CD4-positive, alpha-beta T cell (primary cell): ENCODE measurements at regions not wholly inside any gene's neighbourhood (a gene's known extent, or its start where the extent isn't known, plus 50 kb on each side); places are given as distances from the start of the nearest gene placed in this dataset.
A peak's percentile ranks its signal among the peaks of the same experiment; 100 is the strongest.

Experiments
- ATAC-seq: fragments of 200-7000 bp; cut with Tn5 transposase; one replicate; pipeline ENCODE4 v1.10.0; 2022; ENCODE audit warnings: mild to moderate bottlenecking; ENCODE audit not compliant: poor library complexity
- CTCF ChIA-PET: fragments of 350-600 bp; sonication (Branson Sonifier 250); formaldehyde crosslinking; loops from one replicate; lab custom pipeline; 2021; ENCODE audit warnings: antibody characterized with exemption, inconsistent platforms; lab: Charles Lee
- POLR2A ChIA-PET: fragments of 350-600 bp; sonication (Branson Sonifier 250); formaldehyde crosslinking; loops from one replicate; lab custom pipeline; 2021; ENCODE audit warnings: antibody characterized with exemption, inconsistent platforms; lab: Charles Lee
- DNase-seq, 14 experiments: peaks; one replicate each; pipeline ENCODE4 v3.0.0-alpha.2; 2013 to 2020; ENCODE audit warnings: mixed read lengths in 2 of 14
- H3K27ac ChIP-seq, 2 donors: one replicate each; pipeline versions ENCODE4 v1.5.1 to v1.7.0; 2013; ENCODE audit warnings: low read length in 2 of 2, low read depth in 1 of 2, mild to moderate bottlenecking in 1 of 2
- H3K27me3 ChIP-seq, 2 experiments: 1 replicate in 1 of 2; 2 replicates in 1 of 2; pipeline versions ENCODE4 v1.6.1 to v1.7.0; 2013; ENCODE audit warnings: low read length in 2 of 2, control low read depth in 1 of 2, mild to moderate bottlenecking in 1 of 2, moderate library complexity in 1 of 2; ENCODE audit not compliant: insufficient read depth in 2 of 2, control insufficient read depth in 1 of 2
- H3K36me3 ChIP-seq: one replicate; pipeline ENCODE4 v1.6.1; 2013; ENCODE audit warnings: low read length, control low read depth; ENCODE audit not compliant: insufficient read depth
- H3K4me1 ChIP-seq: one replicate; pipeline ENCODE4 v1.6.1; 2013; ENCODE audit warnings: low read length, control low read depth; ENCODE audit not compliant: insufficient read depth
- H3K4me3 ChIP-seq: one replicate; pipeline ENCODE4 v1.5.1; 2013; ENCODE audit warnings: mild to moderate bottlenecking, low read length, moderate library complexity
- H3K9me3 ChIP-seq, 2 experiments: 1 replicate in 1 of 2; 2 replicates in 1 of 2; pipeline versions ENCODE4 v1.6.1 to v1.7.0; 2013; ENCODE audit warnings: low read length in 2 of 2, mild to moderate bottlenecking in 2 of 2, control low read depth in 1 of 2, moderate library complexity in 1 of 2; ENCODE audit not compliant: control insufficient read depth in 1 of 2, insufficient read depth in 1 of 2
- H3K27ac Mint-ChIP-seq: one replicate; pipeline ENCODE4 v1.8.0; 2020; ENCODE audit warnings: mixed read lengths
- H3K27me3 Mint-ChIP-seq: one replicate; pipeline ENCODE4 v1.8.0; 2021; ENCODE audit warnings: mixed read lengths
- H3K36me3 Mint-ChIP-seq: one replicate; pipeline ENCODE4 v1.8.0; 2021; ENCODE audit warnings: low read depth, mixed read lengths
- H3K4me1 Mint-ChIP-seq: one replicate; pipeline ENCODE4 v1.8.0; 2021; ENCODE audit warnings: low read depth, mixed read lengths
- H3K4me3 Mint-ChIP-seq: one replicate; pipeline ENCODE4 v1.8.0; 2020; ENCODE audit warnings: mild to moderate bottlenecking, mixed read lengths
- H3K9me3 Mint-ChIP-seq: one replicate; pipeline ENCODE4 v1.8.0; 2020; ENCODE audit warnings: mixed read lengths
- CTCF ChIP-seq: fragments of 200-600 bp; IDR thresholded peaks from one replicate; pipeline ENCODE4 v1.8.0; 2022; ENCODE audit warnings: antibody characterized with exemption, mild to moderate bottlenecking
- intact Hi-C, 2 experiments: fragments of 100-400 bp; cut with DNase I in 1 of 2; cut with micrococcal nuclease in 1 of 2; formaldehyde crosslinking; loops; one replicate each; pipeline versions ENCODE4 v1.15.1 to v1.9.0; 2023 to 2025; cut with DNase I, micrococcal nuclease

DNA sequence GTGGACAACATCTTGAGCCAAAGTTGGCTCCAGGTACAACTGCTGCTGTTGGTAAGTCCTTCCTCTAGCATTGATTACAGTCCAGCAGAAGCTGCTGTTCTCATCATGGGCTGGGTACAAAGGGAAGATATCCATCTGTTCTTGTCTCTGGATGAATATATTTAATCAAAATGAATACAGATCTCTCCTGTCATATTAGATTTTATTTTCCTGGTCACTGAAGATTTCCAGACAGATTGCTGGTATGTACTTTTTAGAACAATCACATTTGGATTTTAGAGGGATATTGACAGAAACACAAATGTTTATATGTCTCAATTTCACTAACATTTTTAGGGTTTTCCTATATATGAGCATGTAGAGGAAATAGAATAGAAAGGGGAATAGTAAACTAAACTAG lies 155.4 kb upstream of the FHL2 start:
- H3K36me3 ChIP-seq: no peaks in the 10 kb centered on the region
- POLR2A ChIA-PET: no interaction called here
- Mint-ChIP-seq H3K36me3 (no peaks in the 10 kb centered on the region), H3K4me1 (no peaks in the 10 kb centered on the region), H3K4me3 (no peak overlapping the region), H3K9me3 (no peaks in the 10 kb centered on the region), H3K27me3 (peaks cover 12% of the 10 kb centered on the region), H3K27ac (no peak overlapping the region)
- H3K27ac ChIP-seq: no peak overlapping the region
- no peak for ATAC-seq
- no peaks in the 10 kb centered on the region for H3K9me3 ChIP-seq
- CTCF ChIA-PET: no interaction called here
- H3K4me1 ChIP-seq: no peaks in the 10 kb centered on the region
- H3K27me3 ChIP-seq: peaks cover 5 to 12% of the 10 kb centered on the region in 2 experiments
- no peak for TF ChIP-seq CTCF
- DNase-seq: no peak
- intact Hi-C loops: no loop called here
- no peak overlapping the region for H3K4me3 ChIP-seq

- no peak for DNase-seq
- intact Hi-C loops: no loop called here
- Mint-ChIP-seq H3K36me3 (no peaks in the 10 kb centered on the region), H3K9me3 (no peaks in the 10 kb centered on the region), H3K27ac (no peak overlapping the region), H3K4me3 (no peak overlapping the region), H3K27me3 (peaks cover 12% of the 10 kb centered on the region), H3K4me1 (no peaks in the 10 kb centered on the region)
- POLR2A ChIA-PET: no interaction called here
- Histone ChIP-seq H3K9me3 (no peaks in the 10 kb centered on the region), H3K27me3 (peaks cover under 1 to 12% of the 10 kb centered on the region in 2 experiments), H3K4me1 (no peaks in the 10 kb centered on the region), H3K4me3 (no peak overlapping the region), H3K36me3 (no peaks in the 10 kb centered on the region), H3K27ac (no peak overlapping the region)
- TF ChIP-seq CTCF: no peak
- CTCF ChIA-PET: no interaction called here
- ATAC-seq: no peak
Measured at GRCh38 chr2:105553538-105554196, 154.8 kb upstream of the FHL2 start.

GRCh38 chr2:105546628-105546974 lies 147.8 kb upstream of the FHL2 start:
- TF ChIP-seq CTCF: no peak
- Histone ChIP-seq H3K4me1 (peaks cover 19% of the 10 kb centered on the region), H3K9me3 (no peaks in the 10 kb centered on the region), H3K36me3 (no peaks in the 10 kb centered on the region), H3K27me3 (no peaks in the 10 kb centered on the region), H3K4me3 (peak overlapping the region; percentile 34), H3K27ac (no peak overlapping the region)
- H3K27me3 Mint-ChIP-seq: no peaks in the 10 kb centered on the region
- peak overlapping the region; percentile 81 for H3K27ac Mint-ChIP-seq
- peak overlapping the region; percentile 55 for H3K4me3 Mint-ChIP-seq
- intact Hi-C loops: no loop called here
- H3K36me3 Mint-ChIP-seq: no peaks in the 10 kb centered on the region
- H3K4me1 Mint-ChIP-seq: peaks cover 19% of the 10 kb centered on the region
- CTCF ChIA-PET: no interaction called here
- POLR2A ChIA-PET: interaction anchor here (0.6 to 1.2 kb wide), 8 partner anchors 20 to 560 kb away, joined by 3 to 6 read pairs (median 4); partner anchors contain the start of gene TGFBRAP1
- DNase-seq (peak in 9 of 14 experiments; percentile 5 to 44 (median 30)), ATAC-seq (peak; percentile 92)
- H3K9me3 Mint-ChIP-seq: no peaks in the 10 kb centered on the region
